Embryonic facial prominence (tissue), 1 donor: ENCODE measurements at regions not wholly inside any gene's neighbourhood (a gene's known extent, or its start where the extent isn't known, plus 50 kb on each side); places are given as distances from the start of the nearest gene placed in this dataset.

Source experiments
- DNase-seq: peaks from one replicate; pipeline ENCODE4 v3.0.0-alpha.2; 2016; ENCODE audit errors: extremely low spot score

- no peak for DNase-seq
Observed at GRCh38 chr1:60458111-60458510, 384.5 kb upstream of the C1orf87 start.

- DNase-seq, result no peak
Observed at GRCh38 chr1:60449876-60450275, 376.3 kb upstream of the C1orf87 start.

- DNase-seq, result no peak
Observed at GRCh38 chr1:60448850-60449249, 375.3 kb upstream of the C1orf87 start.

- DNase-seq, result no peak
Observed at GRCh38 chr1:60444680-60445079, 371.1 kb upstream of the C1orf87 start.

- no peak for DNase-seq
Observed at GRCh38 chr1:60436186-60436585, 362.6 kb upstream of the C1orf87 start.

- DNase-seq, result no peak
Observed at GRCh38 chr1:60431593-60431992, 358.0 kb upstream of the C1orf87 start.

GRCh38 chr1:60430375-60430774 lies 356.8 kb upstream of the C1orf87 start:
- no peak for DNase-seq

- no peak for DNase-seq
Observed at GRCh38 chr1:60428127-60428526, 354.6 kb upstream of the C1orf87 start.

GRCh38 chr1:60427701-60428100 lies 354.1 kb upstream of the C1orf87 start:
- no peak for DNase-seq

- DNase-seq, result no peak
Observed at GRCh38 chr1:60427194-60427593, 353.6 kb upstream of the C1orf87 start.

- DNase-seq, result no peak
Observed at GRCh38 chr1:60425528-60425927, 352.0 kb upstream of the C1orf87 start.

GRCh38 chr1:60423146-60423780 lies 349.7 kb upstream of the C1orf87 start:
- no peak for DNase-seq

GRCh38 chr1:60421965-60422364 lies 348.4 kb upstream of the C1orf87 start:
- DNase-seq, result no peak

GRCh38 chr1:60419023-60419422 lies 345.5 kb upstream of the C1orf87 start:
- no peak for DNase-seq

- DNase-seq, result no peak
Observed at GRCh38 chr1:60415696-60416095, 342.1 kb upstream of the C1orf87 start.

- DNase-seq, result no peak
Observed at GRCh38 chr1:60413091-60413490, 339.5 kb upstream of the C1orf87 start.

- DNase-seq, result no peak
Observed at GRCh38 chr1:60411591-60411990, 338.0 kb upstream of the C1orf87 start.

GRCh38 chr1:60402816-60403215 lies 329.2 kb upstream of the C1orf87 start:
- no peak for DNase-seq

GRCh38 chr1:60402216-60402615 lies 328.6 kb upstream of the C1orf87 start:
- DNase-seq, result no peak

GRCh38 chr1:60394436-60394835 lies 320.9 kb upstream of the C1orf87 start:
- DNase-seq, result no peak

- DNase-seq, result no peak
Observed at GRCh38 chr1:60390593-60391282, 317.2 kb upstream of the C1orf87 start.

GRCh38 chr1:60388092-60388987 lies 314.8 kb upstream of the C1orf87 start:
- DNase-seq, result no peak

- no peak for DNase-seq
Observed at GRCh38 chr1:60387175-60387574, 313.6 kb upstream of the C1orf87 start.
